ENCODE measurements at regions not wholly inside any gene's neighbourhood (a gene's known extent, or its start where the extent isn't known, plus 50 kb on each side); places are given as distances from the start of the nearest gene placed in this dataset.
A peak's percentile ranks its signal among the peaks of the same experiment; 100 is the strongest.

- H3K27ac Mint-ChIP-seq: no peak overlapping the region
- H3K4me3 Mint-ChIP-seq: no peak overlapping the region
- H3K36me3 Mint-ChIP-seq: no peaks in the 10 kb centered on the region
- peaks cover 1% of the 10 kb centered on the region for H3K27me3 Mint-ChIP-seq
- no peaks in the 10 kb centered on the region for H3K4me1 Mint-ChIP-seq
- no peaks in the 10 kb centered on the region for H3K9me3 Mint-ChIP-seq
Observed at GRCh38 chr2:64342195-64343099, 111.5 kb upstream of the LGALSL start.

- Mint-ChIP-seq H3K27me3 (peaks cover 4% of the 10 kb centered on the region), H3K4me3 (no peak overlapping the region), H3K9me3 (no peaks in the 10 kb centered on the region), H3K27ac (no peak overlapping the region), H3K36me3 (no peaks in the 10 kb centered on the region), H3K4me1 (no peaks in the 10 kb centered on the region)
Observed at GRCh38 chr2:64344999-64345576, 108.9 kb upstream of the LGALSL start.

- Mint-ChIP-seq H3K27me3 (peaks cover 4% of the 10 kb centered on the region), H3K36me3 (no peaks in the 10 kb centered on the region), H3K27ac (no peak overlapping the region), H3K4me1 (no peaks in the 10 kb centered on the region), H3K4me3 (no peak overlapping the region), H3K9me3 (no peaks in the 10 kb centered on the region)
Observed at GRCh38 chr2:64345998-64346397, 108.0 kb upstream of the LGALSL start.

GRCh38 chr2:64348386-64349130, 105.4 kb upstream of the LGALSL start:
- H3K27me3 Mint-ChIP-seq: peaks cover 4% of the 10 kb centered on the region
- H3K4me3 Mint-ChIP-seq: no peak overlapping the region
- H3K9me3 Mint-ChIP-seq: peaks cover 5% of the 10 kb centered on the region
- peaks cover 3% of the 10 kb centered on the region for H3K36me3 Mint-ChIP-seq
- H3K27ac Mint-ChIP-seq: peak overlapping the region; percentile 32
- H3K4me1 Mint-ChIP-seq: no peaks in the 10 kb centered on the region

GRCh38 chr2:64349131-64349530, 104.8 kb upstream of the LGALSL start:
- peak overlapping the region; percentile 32 for H3K27ac Mint-ChIP-seq
- peaks cover 5% of the 10 kb centered on the region for H3K9me3 Mint-ChIP-seq
- H3K36me3 Mint-ChIP-seq: peaks cover 3% of the 10 kb centered on the region
- no peak overlapping the region for H3K4me3 Mint-ChIP-seq
- H3K27me3 Mint-ChIP-seq: peaks cover 4% of the 10 kb centered on the region
- H3K4me1 Mint-ChIP-seq: no peaks in the 10 kb centered on the region

GRCh38 chr2:64350996-64351395, 103.0 kb upstream of the LGALSL start:
- Mint-ChIP-seq H3K36me3 (peaks cover 3% of the 10 kb centered on the region), H3K27me3 (peaks cover 4% of the 10 kb centered on the region), H3K9me3 (peaks cover 5% of the 10 kb centered on the region), H3K4me1 (no peaks in the 10 kb centered on the region), H3K27ac (no peak overlapping the region), H3K4me3 (no peak overlapping the region)

GRCh38 chr2:64352292-64352691, 101.7 kb upstream of the LGALSL start:
- Mint-ChIP-seq H3K4me3 (no peak overlapping the region), H3K27me3 (peaks cover 4% of the 10 kb centered on the region), H3K36me3 (peaks cover 3% of the 10 kb centered on the region), H3K27ac (no peak overlapping the region), H3K9me3 (peaks cover 5% of the 10 kb centered on the region), H3K4me1 (no peaks in the 10 kb centered on the region)

- peaks cover 3% of the 10 kb centered on the region for H3K36me3 Mint-ChIP-seq
- peaks cover 3% of the 10 kb centered on the region for H3K27me3 Mint-ChIP-seq
- no peak overlapping the region for H3K4me3 Mint-ChIP-seq
- H3K27ac Mint-ChIP-seq: no peak overlapping the region
- peaks cover 5% of the 10 kb centered on the region for H3K9me3 Mint-ChIP-seq
- H3K4me1 Mint-ChIP-seq: peaks cover 4% of the 10 kb centered on the region
Observed at GRCh38 chr2:64354857-64355680, 98.9 kb upstream of the LGALSL start.

- Mint-ChIP-seq H3K4me3 (no peak overlapping the region), H3K27me3 (peaks cover 3% of the 10 kb centered on the region), H3K9me3 (peaks cover 5% of the 10 kb centered on the region), H3K4me1 (peaks cover 4% of the 10 kb centered on the region), H3K36me3 (peaks cover 3% of the 10 kb centered on the region), H3K27ac (peak overlapping the region; percentile 24)
Observed at GRCh38 chr2:64356906-64357305, 97.1 kb upstream of the LGALSL start.

- Mint-ChIP-seq H3K4me1 (peaks cover 4% of the 10 kb centered on the region), H3K27ac (no peak overlapping the region), H3K36me3 (no peaks in the 10 kb centered on the region), H3K9me3 (no peaks in the 10 kb centered on the region), H3K27me3 (peaks cover 3% of the 10 kb centered on the region), H3K4me3 (no peak overlapping the region)
Observed at GRCh38 chr2:64359171-64359891, 94.6 kb upstream of the LGALSL start.

GRCh38 chr2:64359892-64360657, 93.9 kb upstream of the LGALSL start:
- Mint-ChIP-seq H3K27me3 (peaks cover 3% of the 10 kb centered on the region), H3K27ac (peak overlapping the region; percentile 4), H3K36me3 (no peaks in the 10 kb centered on the region), H3K4me3 (no peak overlapping the region), H3K4me1 (peaks cover 4% of the 10 kb centered on the region), H3K9me3 (no peaks in the 10 kb centered on the region)

- Mint-ChIP-seq H3K36me3 (no peaks in the 10 kb centered on the region), H3K4me3 (no peak overlapping the region), H3K27ac (no peak overlapping the region), H3K4me1 (peaks cover 4% of the 10 kb centered on the region), H3K9me3 (no peaks in the 10 kb centered on the region), H3K27me3 (peaks cover 3% of the 10 kb centered on the region)
Observed at GRCh38 chr2:64361151-64361938, 92.6 kb upstream of the LGALSL start.

- no peaks in the 10 kb centered on the region for H3K36me3 Mint-ChIP-seq
Observed at GRCh38 chr2:64362562-64363026, 91.4 kb upstream of the LGALSL start.

More at GRCh38 chr2:64362562-64363026, 91.4 kb upstream of the LGALSL start:
- peaks cover 4% of the 10 kb centered on the region for H3K4me1 Mint-ChIP-seq
- H3K4me3 Mint-ChIP-seq: no peak overlapping the region
- H3K9me3 Mint-ChIP-seq: no peaks in the 10 kb centered on the region
- H3K27ac Mint-ChIP-seq: no peak overlapping the region
- peaks cover 2% of the 10 kb centered on the region for H3K27me3 Mint-ChIP-seq
